ENCODE measurements at regions not wholly inside any gene's neighbourhood (a gene's known extent, or its start where the extent isn't known, plus 50 kb on each side); places are given as distances from the start of the nearest gene placed in this dataset.

DNA sequence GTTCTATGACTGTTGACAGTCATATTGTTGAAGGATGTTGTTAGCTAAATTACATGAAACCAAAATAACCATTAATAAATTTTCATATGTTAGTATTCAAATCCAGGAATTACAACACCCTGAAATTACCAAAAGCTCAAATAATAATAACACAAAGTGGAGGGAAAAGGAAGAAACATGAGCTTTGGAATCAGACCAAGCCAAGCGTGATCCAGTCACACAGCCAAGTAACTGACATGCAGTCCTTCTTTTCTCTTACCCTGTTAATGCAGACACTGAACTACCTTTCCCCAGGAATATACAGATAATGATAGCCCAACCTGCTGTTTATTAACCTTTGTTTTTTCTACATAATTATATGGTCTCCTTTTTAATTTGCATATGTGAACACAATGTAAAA lies 130.2 kb downstream of the HS3ST1 start:
- Histone ChIP-seq H3K27ac (ENCODE audit: low read depth in 2 of 2, low read length in 2 of 2) (no peak overlapping the region), H3K9ac (ENCODE audit: low read length in 3 of 3) (no peak overlapping the region), H3K36me3 (ENCODE audit: control insufficient read depth in 2 of 3, insufficient read depth in 3 of 3, low read length in 3 of 3) (no peaks in the 10 kb centered on the region), H3K9me3 (ENCODE audit: control insufficient read depth in 2 of 3, insufficient read depth in 1 of 3, low read length in 3 of 3) (no peaks in the 10 kb centered on the region), H3K27me3 (ENCODE audit: control insufficient read depth, insufficient read depth, low read length) (no peaks in the 10 kb centered on the region), H3K4me1 (ENCODE audit: control insufficient read depth in 2 of 3, insufficient read depth in 2 of 3, low read depth in 1 of 3, low read length in 3 of 3) (no peaks in the 10 kb centered on the region), H3K4me3 (ENCODE audit: low read length in 3 of 3) (no peak overlapping the region)
- TF ChIP-seq, protein P1, sequence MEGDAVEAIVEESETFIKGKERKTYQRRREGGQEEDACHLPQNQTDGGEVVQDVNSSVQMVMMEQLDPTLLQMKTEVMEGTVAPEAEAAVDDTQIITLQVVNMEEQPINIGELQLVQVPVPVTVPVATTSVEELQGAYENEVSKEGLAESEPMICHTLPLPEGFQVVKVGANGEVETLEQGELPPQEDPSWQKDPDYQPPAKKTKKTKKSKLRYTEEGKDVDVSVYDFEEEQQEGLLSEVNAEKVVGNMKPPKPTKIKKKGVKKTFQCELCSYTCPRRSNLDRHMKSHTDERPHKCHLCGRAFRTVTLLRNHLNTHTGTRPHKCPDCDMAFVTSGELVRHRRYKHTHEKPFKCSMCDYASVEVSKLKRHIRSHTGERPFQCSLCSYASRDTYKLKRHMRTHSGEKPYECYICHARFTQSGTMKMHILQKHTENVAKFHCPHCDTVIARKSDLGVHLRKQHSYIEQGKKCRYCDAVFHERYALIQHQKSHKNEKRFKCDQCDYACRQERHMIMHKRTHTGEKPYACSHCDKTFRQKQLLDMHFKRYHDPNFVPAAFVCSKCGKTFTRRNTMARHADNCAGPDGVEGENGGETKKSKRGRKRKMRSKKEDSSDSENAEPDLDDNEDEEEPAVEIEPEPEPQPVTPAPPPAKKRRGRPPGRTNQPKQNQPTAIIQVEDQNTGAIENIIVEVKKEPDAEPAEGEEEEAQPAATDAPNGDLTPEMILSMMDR (IDR thresholded peaks at IDR 0.05; ENCODE audit: borderline replicate concordance, extremely low read depth, insufficient read depth) = no peak
- FAIRE-seq = no peak
- DNase-seq = no peak
- intact Hi-C loops (cut with DNase I) = no loop called here

DNA sequence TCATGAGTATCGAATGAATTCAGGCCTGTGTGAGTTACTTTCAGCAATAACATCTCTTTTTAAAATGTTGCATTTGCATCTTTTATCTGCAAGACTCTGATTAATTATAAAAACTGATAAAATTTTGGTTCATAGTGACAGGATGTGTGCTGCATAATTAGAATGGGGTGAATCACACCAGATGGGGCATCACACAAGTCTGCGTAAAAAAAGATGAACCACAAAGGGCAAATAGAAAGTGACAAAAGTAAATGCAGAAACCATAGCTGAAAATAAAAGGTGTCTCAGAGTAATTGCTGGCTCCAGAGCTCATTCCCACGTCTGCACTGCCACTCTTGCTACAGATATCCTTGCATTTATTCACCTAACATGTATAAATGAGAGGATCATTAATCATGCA lies 131.1 kb downstream of the HS3ST1 start:
- Histone ChIP-seq H3K9me3 (ENCODE audit: control insufficient read depth in 2 of 3, insufficient read depth in 1 of 3, low read length in 3 of 3) (no peaks in the 10 kb centered on the region), H3K4me1 (ENCODE audit: control insufficient read depth in 2 of 3, insufficient read depth in 2 of 3, low read depth in 1 of 3, low read length in 3 of 3) (no peaks in the 10 kb centered on the region), H3K36me3 (ENCODE audit: control insufficient read depth in 2 of 3, insufficient read depth in 3 of 3, low read length in 3 of 3) (no peaks in the 10 kb centered on the region), H3K27me3 (ENCODE audit: control insufficient read depth, insufficient read depth, low read length) (no peaks in the 10 kb centered on the region), H3K4me3 (ENCODE audit: low read length in 3 of 3) (no peak overlapping the region), H3K27ac (ENCODE audit: low read depth in 2 of 2, low read length in 2 of 2) (no peak overlapping the region), H3K9ac (ENCODE audit: low read length in 3 of 3) (no peak overlapping the region)
- intact Hi-C loops (cut with DNase I) = no loop called here
- no peak for FAIRE-seq
- TF ChIP-seq, protein P1 (IDR thresholded peaks at IDR 0.05; ENCODE audit: borderline replicate concordance, extremely low read depth, insufficient read depth) = no peak
- DNase-seq = no peak

DNA sequence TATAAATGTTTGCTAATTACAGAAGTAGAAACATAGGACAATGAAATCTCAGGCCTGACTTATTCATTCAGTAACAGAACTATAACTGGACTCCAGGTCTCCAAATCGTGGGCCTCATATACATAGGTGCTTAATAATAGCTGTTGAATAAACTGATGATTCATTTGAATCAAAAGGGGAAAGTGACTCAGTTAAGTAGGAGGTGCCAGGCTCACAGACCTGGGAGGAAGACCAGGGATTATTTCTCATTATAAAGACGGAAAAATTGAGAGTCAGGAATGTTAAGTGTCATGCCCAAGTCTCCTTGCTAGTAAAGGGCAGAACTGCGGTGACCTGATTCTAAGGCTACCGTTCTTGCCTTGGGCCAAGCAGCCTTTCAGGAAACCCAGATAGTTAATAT lies 131.5 kb downstream of the HS3ST1 start:
- H3K27ac ChIP-seq (ENCODE audit: low read depth in 2 of 2, low read length in 2 of 2) = no peak overlapping the region
- H3K9me3 ChIP-seq (ENCODE audit: control insufficient read depth in 2 of 3, insufficient read depth in 1 of 3, low read length in 3 of 3) = no peaks in the 10 kb centered on the region
- intact Hi-C loops (cut with DNase I) = no loop called here
- DNase-seq (no peak), FAIRE-seq (no peak)
- no peaks in the 10 kb centered on the region for H3K27me3 ChIP-seq (ENCODE audit: control insufficient read depth, insufficient read depth, low read length)
- H3K4me1 ChIP-seq (ENCODE audit: control insufficient read depth in 2 of 3, insufficient read depth in 2 of 3, low read depth in 1 of 3, low read length in 3 of 3) = no peaks in the 10 kb centered on the region
- TF ChIP-seq, protein P1 (IDR thresholded peaks at IDR 0.05; ENCODE audit: borderline replicate concordance, extremely low read depth, insufficient read depth) = no peak
- no peak overlapping the region for H3K9ac ChIP-seq (ENCODE audit: low read length in 3 of 3)
- no peak overlapping the region for H3K4me3 ChIP-seq (ENCODE audit: low read length in 3 of 3)
- no peaks in the 10 kb centered on the region for H3K36me3 ChIP-seq (ENCODE audit: control insufficient read depth in 2 of 3, insufficient read depth in 3 of 3, low read length in 3 of 3)

DNA sequence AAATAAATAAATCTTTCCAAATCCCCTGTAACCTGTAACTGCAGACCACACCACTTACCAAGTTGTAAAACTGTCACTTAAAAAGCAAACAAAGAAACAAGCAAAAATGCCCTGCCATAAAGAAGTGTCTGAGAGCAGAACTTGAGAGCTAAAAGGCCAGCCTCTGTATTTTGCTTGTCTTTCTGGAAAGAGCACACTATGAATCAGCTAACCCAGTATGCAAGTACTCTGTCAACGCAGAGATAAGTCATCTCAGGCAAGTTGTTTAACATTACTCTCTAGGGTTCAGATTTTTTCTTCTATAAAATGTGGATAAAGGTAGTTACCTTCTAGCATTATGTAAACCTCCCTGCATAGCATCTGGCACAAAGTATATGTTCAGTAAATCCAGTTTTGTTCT lies 134.8 kb downstream of the HS3ST1 start:
- H3K4me3 ChIP-seq (ENCODE audit: low read length in 3 of 3) = no peak overlapping the region
- H3K27ac ChIP-seq (ENCODE audit: low read depth in 2 of 2, low read length in 2 of 2) = no peak overlapping the region
- H3K9ac ChIP-seq (ENCODE audit: low read length in 3 of 3) = no peak overlapping the region
- TF ChIP-seq, protein P1 (IDR thresholded peaks at IDR 0.05; ENCODE audit: borderline replicate concordance, extremely low read depth, insufficient read depth) = no peak
- intact Hi-C loops (cut with DNase I) = no loop called here
- no peak for FAIRE-seq
- H3K4me1 ChIP-seq (ENCODE audit: control insufficient read depth in 2 of 3, insufficient read depth in 2 of 3, low read depth in 1 of 3, low read length in 3 of 3) = no peaks in the 10 kb centered on the region
- H3K36me3 ChIP-seq (ENCODE audit: control insufficient read depth in 2 of 3, insufficient read depth in 3 of 3, low read length in 3 of 3) = no peaks in the 10 kb centered on the region
- DNase-seq = no peak
- no peaks in the 10 kb centered on the region for H3K27me3 ChIP-seq (ENCODE audit: control insufficient read depth, insufficient read depth, low read length)
- no peaks in the 10 kb centered on the region for H3K9me3 ChIP-seq (ENCODE audit: control insufficient read depth in 2 of 3, insufficient read depth in 1 of 3, low read length in 3 of 3)

All from kidney (tissue), 13 donors.